DOHH2 (cell line): ENCODE measurements at regions not wholly inside any gene's neighbourhood (a gene's known extent, or its start where the extent isn't known, plus 50 kb on each side); places are given as distances from the start of the nearest gene placed in this dataset.
"Not testable (repeated sequence)": the region's sequence is repeated elsewhere in the genome, so short reads cannot be mapped to it uniquely, and the experiment has no call there.

Source experiments
- H3F3A ChIP-seq: fragments of 200-600 bp; sonication (generic), shearing (Covaris generic); 2 replicates; pipeline ENCODE4 v1.6.0; 2016; ENCODE audit warnings: antibody characterized with exemption, mild to moderate bottlenecking; ENCODE audit not compliant: control insufficient read depth, insufficient read depth
- H3K27ac ChIP-seq: fragments of 200-600 bp; sonication (generic); 2 replicates; pipeline ENCODE4 v1.5.1; 2014; ENCODE audit warnings: low read depth, mild to moderate bottlenecking, low read length, moderate library complexity
- H3K27me3 ChIP-seq: fragments of 200-600 bp; sonication (generic); 2 replicates; pipeline ENCODE4 v1.6.1; 2014; ENCODE audit warnings: mild to moderate bottlenecking, low read length, mixed read lengths; ENCODE audit not compliant: control insufficient read depth
- H3K36me3 ChIP-seq: fragments of 200-600 bp; sonication (generic); 2 replicates; pipeline ENCODE4 v1.6.1; 2014; ENCODE audit warnings: mild to moderate bottlenecking, low read length, moderate library complexity, mixed read lengths; ENCODE audit not compliant: control insufficient read depth
- H3K4me1 ChIP-seq: fragments of 200-600 bp; sonication (generic); 2 replicates; pipeline ENCODE4 v1.6.1; 2014; ENCODE audit warnings: mild to moderate bottlenecking, low read length, mixed read lengths; ENCODE audit not compliant: control insufficient read depth
- H3K4me2 ChIP-seq: fragments of 200-600 bp; sonication (generic); 2 replicates; pipeline ENCODE4 v1.6.0; 2014; ENCODE audit warnings: mild to moderate bottlenecking, low read length, moderate library complexity
- H3K4me3 ChIP-seq: fragments of 200-600 bp; sonication (generic); 2 replicates; pipeline ENCODE4 v1.5.1; 2014; ENCODE audit warnings: mild to moderate bottlenecking, low read length, mixed read lengths
- H3K79me2 ChIP-seq: fragments of 200-600 bp; sonication (generic); 2 replicates; pipeline ENCODE4 v1.6.1; 2014; ENCODE audit warnings: mild to moderate bottlenecking, low read length, mixed read lengths; ENCODE audit not compliant: control insufficient read depth
- H3K9me2 ChIP-seq: fragments of 200-600 bp; sonication (generic); replicated peaks from 2 replicates; pipeline ENCODE4 v1.6.1; 2014; ENCODE audit warnings: mild to moderate bottlenecking, low read length, mixed read lengths; ENCODE audit not compliant: control insufficient read depth
- H3K9me3 ChIP-seq: fragments of 200-600 bp; sonication (generic); 2 replicates; pipeline ENCODE4 v1.6.1; 2014; ENCODE audit warnings: antibody characterized with exemption, low read length, mixed read lengths; ENCODE audit not compliant: control insufficient read depth, insufficient read depth
- H4K20me1 ChIP-seq: fragments of 200-600 bp; sonication (generic); 2 replicates; pipeline ENCODE4 v1.6.0; 2014; ENCODE audit warnings: low read depth, mild to moderate bottlenecking, antibody characterized with exemption, low read length, moderate library complexity; ENCODE audit not compliant: control insufficient read depth, insufficient read depth
- EZH2phosphoT487 ChIP-seq: fragments of 200-600 bp; sonication (generic); IDR thresholded peaks from 2 replicates; pipeline ENCODE4 v1.6.1; 2017; ENCODE audit warnings: borderline replicate concordance, mild to moderate bottlenecking, antibody characterized with exemption, low read length, moderate library complexity, mixed read lengths
- TF ChIP-seq, protein P1 (sequence below): fragments of 200-600 bp; sonication (generic); IDR thresholded peaks from one replicate; pipeline ENCODE4 v1.5.1; 2014; ENCODE audit warnings: antibody characterized with exemption, mild to moderate bottlenecking, low read depth, low read length; ENCODE audit not compliant: poor library complexity, severe bottlenecking

- H3K4me3 ChIP-seq, H3K4me1 ChIP-seq, H3K9me2 ChIP-seq, H3K79me2 ChIP-seq, H3K4me2 ChIP-seq, H3K27me3 ChIP-seq, H3K27ac ChIP-seq, H3F3A ChIP-seq, H4K20me1 ChIP-seq, H3K36me3 ChIP-seq: not testable (repeated sequence)
- H3K9me3 ChIP-seq = peaks cover 58% of the 10 kb centered on the region
Measured at GRCh38 chr21:10418250-10419048, 102.9 kb upstream of the TPTE start.

- H3K27ac ChIP-seq, H3K36me3 ChIP-seq, H4K20me1 ChIP-seq, H3K79me2 ChIP-seq, H3K4me3 ChIP-seq, H3K9me2 ChIP-seq, H3K4me2 ChIP-seq, H3K4me1 ChIP-seq, H3F3A ChIP-seq, H3K27me3 ChIP-seq: not testable (repeated sequence)
- peaks cover 48% of the 10 kb centered on the region for H3K9me3 ChIP-seq
Measured at GRCh38 chr21:10421199-10421598, 100.2 kb upstream of the TPTE start.

GRCh38 chr21:10421601-10422000 is 99.8 kb upstream of the TPTE start:
- H3K79me2 ChIP-seq, H3K36me3 ChIP-seq, H3K9me2 ChIP-seq, H3K27ac ChIP-seq, H3K4me1 ChIP-seq, H3K4me2 ChIP-seq, H3K27me3 ChIP-seq, H3K4me3 ChIP-seq, H4K20me1 ChIP-seq, H3F3A ChIP-seq: not testable (repeated sequence)
- H3K9me3 ChIP-seq = peaks cover 45% of the 10 kb centered on the region

DNA sequence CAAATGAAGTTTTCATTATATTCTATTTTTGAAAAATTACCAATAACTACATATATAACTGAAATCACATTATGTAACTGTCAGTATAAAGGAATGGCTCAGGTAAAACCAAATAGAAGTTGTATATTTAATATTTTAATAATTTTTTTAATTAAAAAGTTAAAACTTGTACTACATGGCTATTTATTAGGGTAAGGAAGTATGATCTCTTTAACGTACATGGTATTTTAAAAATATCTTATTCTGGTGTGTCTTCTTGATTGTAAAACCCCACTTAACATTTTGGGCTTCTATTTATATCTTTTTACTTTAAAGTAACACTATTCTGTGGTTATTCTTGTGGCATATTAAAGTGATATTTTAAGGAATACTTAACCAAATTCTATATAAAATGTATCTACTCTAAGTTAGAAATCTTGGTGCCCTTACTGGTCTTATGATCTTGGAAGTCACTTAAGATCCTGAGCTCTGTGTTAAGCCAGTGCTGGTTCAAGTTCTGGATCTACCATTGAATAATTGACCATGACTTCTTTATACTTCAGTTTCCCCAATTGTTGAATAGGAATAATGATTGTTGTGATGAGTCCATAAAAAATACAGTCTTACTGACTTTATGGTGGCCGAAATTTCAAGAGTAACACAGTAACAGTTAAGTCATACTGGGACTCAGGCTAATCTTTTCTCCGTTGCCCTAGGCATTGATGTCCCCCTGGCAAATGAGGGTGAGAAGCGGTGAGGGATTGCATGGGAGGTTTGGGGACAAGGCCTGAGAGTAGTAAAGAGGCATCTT is 97.1 kb upstream of the TPTE start:
- H3K9me3 ChIP-seq = peaks cover 46% of the 10 kb centered on the region
- H3K27ac ChIP-seq, H3K4me3 ChIP-seq, H4K20me1 ChIP-seq, H3K9me2 ChIP-seq, H3F3A ChIP-seq, H3K79me2 ChIP-seq, H3K4me2 ChIP-seq, H3K36me3 ChIP-seq, H3K4me1 ChIP-seq, H3K27me3 ChIP-seq: not testable (repeated sequence)

DNA sequence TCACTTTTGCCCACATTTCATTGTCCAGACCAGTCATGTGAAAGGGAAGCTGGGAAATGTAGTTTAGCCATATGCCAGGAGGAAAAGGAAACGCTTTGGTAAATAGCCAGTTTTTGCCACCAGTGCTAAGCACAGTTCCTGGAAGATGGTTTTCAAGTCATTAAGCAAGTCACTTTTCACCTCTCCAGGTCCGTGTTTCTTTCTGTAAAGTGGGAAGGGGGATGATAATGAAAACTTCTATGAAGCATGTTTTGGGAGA is 96.6 kb upstream of the TPTE start:
- not testable (repeated sequence) for H3K4me3 ChIP-seq, H3K9me2 ChIP-seq, H4K20me1 ChIP-seq, H3K27me3 ChIP-seq, H3K79me2 ChIP-seq, H3K36me3 ChIP-seq, H3K27ac ChIP-seq, H3K4me2 ChIP-seq, H3K4me1 ChIP-seq, H3F3A ChIP-seq
- H3K9me3 ChIP-seq = peaks cover 46% of the 10 kb centered on the region

DNA sequence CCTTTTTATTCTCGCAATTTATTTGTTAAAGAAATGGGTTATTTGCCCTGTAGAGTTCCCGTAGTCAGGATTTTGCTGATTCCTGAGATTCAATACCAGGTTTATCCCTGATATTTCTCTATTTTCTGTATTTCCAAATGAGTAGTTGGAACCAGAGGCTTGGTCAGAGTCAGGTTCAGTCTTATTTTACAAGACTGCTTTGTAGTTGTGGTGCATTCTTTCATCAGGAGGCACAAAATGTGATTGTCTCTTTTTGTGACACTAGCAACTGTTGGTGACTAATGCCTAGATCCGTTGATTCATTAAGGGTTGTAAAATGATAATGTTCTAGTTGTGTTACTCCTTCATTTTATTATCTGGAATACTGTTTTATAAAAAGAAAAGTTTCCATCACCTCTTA is 95.5 kb upstream of the TPTE start:
- H3K9me2 ChIP-seq = no peaks in the 10 kb centered on the region
- H3K4me1 ChIP-seq = no peaks in the 10 kb centered on the region
- H3K36me3 ChIP-seq = no peaks in the 10 kb centered on the region
- no peak for TF ChIP-seq EZH2phosphoT487
- TF ChIP-seq, protein P1, sequence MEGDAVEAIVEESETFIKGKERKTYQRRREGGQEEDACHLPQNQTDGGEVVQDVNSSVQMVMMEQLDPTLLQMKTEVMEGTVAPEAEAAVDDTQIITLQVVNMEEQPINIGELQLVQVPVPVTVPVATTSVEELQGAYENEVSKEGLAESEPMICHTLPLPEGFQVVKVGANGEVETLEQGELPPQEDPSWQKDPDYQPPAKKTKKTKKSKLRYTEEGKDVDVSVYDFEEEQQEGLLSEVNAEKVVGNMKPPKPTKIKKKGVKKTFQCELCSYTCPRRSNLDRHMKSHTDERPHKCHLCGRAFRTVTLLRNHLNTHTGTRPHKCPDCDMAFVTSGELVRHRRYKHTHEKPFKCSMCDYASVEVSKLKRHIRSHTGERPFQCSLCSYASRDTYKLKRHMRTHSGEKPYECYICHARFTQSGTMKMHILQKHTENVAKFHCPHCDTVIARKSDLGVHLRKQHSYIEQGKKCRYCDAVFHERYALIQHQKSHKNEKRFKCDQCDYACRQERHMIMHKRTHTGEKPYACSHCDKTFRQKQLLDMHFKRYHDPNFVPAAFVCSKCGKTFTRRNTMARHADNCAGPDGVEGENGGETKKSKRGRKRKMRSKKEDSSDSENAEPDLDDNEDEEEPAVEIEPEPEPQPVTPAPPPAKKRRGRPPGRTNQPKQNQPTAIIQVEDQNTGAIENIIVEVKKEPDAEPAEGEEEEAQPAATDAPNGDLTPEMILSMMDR = no peak
- H3K27me3 ChIP-seq = no peaks in the 10 kb centered on the region
- H3K27ac ChIP-seq = no peak overlapping the region
- H3K9me3 ChIP-seq = peaks cover 49% of the 10 kb centered on the region
- H3K4me3 ChIP-seq = no peak overlapping the region
- H4K20me1 ChIP-seq = no peaks in the 10 kb centered on the region
- H3K79me2 ChIP-seq = no peaks in the 10 kb centered on the region
- H3F3A ChIP-seq = no peaks in the 10 kb centered on the region
- no peak overlapping the region for H3K4me2 ChIP-seq

GRCh38 chr21:10426812-10427211 is 94.6 kb upstream of the TPTE start:
- not testable (repeated sequence) for H3F3A ChIP-seq, H3K4me2 ChIP-seq, H4K20me1 ChIP-seq, H3K9me2 ChIP-seq, H3K27ac ChIP-seq, H3K4me1 ChIP-seq, H3K4me3 ChIP-seq, H3K27me3 ChIP-seq, H3K79me2 ChIP-seq, H3K36me3 ChIP-seq
- H3K9me3 ChIP-seq = peaks cover 53% of the 10 kb centered on the region
